ENCODE measurements at regions not wholly inside any gene's neighbourhood (a gene's known extent, or its start where the extent isn't known, plus 50 kb on each side); places are given as distances from the start of the nearest gene placed in this dataset.

DNA sequence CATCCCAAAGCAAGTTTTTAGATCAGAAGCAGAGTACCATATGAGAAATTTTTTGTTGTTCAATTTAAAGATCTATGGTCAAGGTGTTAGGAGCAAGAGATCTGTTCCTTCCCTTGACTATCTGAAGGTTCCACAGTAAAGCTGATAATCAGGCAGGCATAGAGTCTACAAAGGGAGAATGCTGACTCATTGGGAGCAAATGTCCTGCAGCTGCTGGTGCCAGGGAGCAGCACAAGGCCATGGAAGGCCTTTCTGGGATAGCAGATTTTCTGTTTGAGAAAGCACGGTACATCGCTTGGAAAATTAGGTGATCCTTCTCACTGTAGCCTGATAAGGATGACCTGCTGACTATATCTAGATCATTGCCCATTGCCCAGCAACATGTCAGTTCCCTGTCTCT lies 210.1 kb upstream of the C1orf87 start:
- TF ChIP-seq, protein P1, sequence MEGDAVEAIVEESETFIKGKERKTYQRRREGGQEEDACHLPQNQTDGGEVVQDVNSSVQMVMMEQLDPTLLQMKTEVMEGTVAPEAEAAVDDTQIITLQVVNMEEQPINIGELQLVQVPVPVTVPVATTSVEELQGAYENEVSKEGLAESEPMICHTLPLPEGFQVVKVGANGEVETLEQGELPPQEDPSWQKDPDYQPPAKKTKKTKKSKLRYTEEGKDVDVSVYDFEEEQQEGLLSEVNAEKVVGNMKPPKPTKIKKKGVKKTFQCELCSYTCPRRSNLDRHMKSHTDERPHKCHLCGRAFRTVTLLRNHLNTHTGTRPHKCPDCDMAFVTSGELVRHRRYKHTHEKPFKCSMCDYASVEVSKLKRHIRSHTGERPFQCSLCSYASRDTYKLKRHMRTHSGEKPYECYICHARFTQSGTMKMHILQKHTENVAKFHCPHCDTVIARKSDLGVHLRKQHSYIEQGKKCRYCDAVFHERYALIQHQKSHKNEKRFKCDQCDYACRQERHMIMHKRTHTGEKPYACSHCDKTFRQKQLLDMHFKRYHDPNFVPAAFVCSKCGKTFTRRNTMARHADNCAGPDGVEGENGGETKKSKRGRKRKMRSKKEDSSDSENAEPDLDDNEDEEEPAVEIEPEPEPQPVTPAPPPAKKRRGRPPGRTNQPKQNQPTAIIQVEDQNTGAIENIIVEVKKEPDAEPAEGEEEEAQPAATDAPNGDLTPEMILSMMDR (IDR thresholded peaks at IDR 0.05) = no peak
- TF ChIP-seq POLR2A (IDR thresholded peaks at IDR 0.05) = no peak
- no peaks in the 10 kb centered on the region for H3K9me3 ChIP-seq
- peaks cover 10% of the 10 kb centered on the region in 2 donors for H3K4me1 ChIP-seq
- WGBS, 2 donors = 90 to 94% methylated on average over 2 of the region's 2 CpGs
- no peak for DNase-seq
- intact Hi-C loops (cut with DNase I) = loop anchor here (10.0 kb wide), 1 partner anchor 481 kb away; no protein-coding TSS in a partner anchor
- no peak overlapping the region for H3K4me3 ChIP-seq (replicated peaks in 1 of 3)
- H3K27me3 ChIP-seq = no peaks in the 10 kb centered on the region
- no peak overlapping the region for H3K27ac ChIP-seq
- H3K36me3 ChIP-seq = no peaks in the 10 kb centered on the region

GRCh38 chr1:60281360-60281932 lies 207.9 kb upstream of the C1orf87 start:
- H3K36me3 ChIP-seq = no peaks in the 10 kb centered on the region
- H3K27me3 ChIP-seq = no peaks in the 10 kb centered on the region
- H3K4me1 ChIP-seq = peaks cover 10% of the 10 kb centered on the region in 2 donors
- no peak for TF ChIP-seq POLR2A (IDR thresholded peaks at IDR 0.05)
- TF ChIP-seq, protein P1 (IDR thresholded peaks at IDR 0.05) = peak; percentile 72 to 94 (median 88)
- H3K27ac ChIP-seq = no peak overlapping the region
- WGBS, 2 donors = 18 to 19% methylated on average over 9 of the region's 9 CpGs
- DNase-seq = peak; percentile 61 to 67
- intact Hi-C loops (cut with DNase I) = loop anchor here (10.0 kb wide), 1 partner anchor 483 kb away; no protein-coding TSS in a partner anchor
- no peak overlapping the region for H3K4me3 ChIP-seq (replicated peaks in 1 of 3)
- H3K9me3 ChIP-seq = no peaks in the 10 kb centered on the region

- Histone ChIP-seq H3K36me3 (no peaks in the 10 kb centered on the region), H3K9me3 (no peaks in the 10 kb centered on the region), H3K27me3 (no peaks in the 10 kb centered on the region), H3K27ac (no peak overlapping the region), H3K4me1 (peaks cover 10% of the 10 kb centered on the region in 2 donors), H3K4me3 (replicated peaks in 1 of 3) (no peak overlapping the region)
- intact Hi-C loops (cut with DNase I) = loop anchor here (10.0 kb wide), 1 partner anchor 484 kb away; no protein-coding TSS in a partner anchor
- TF ChIP-seq, protein P1 (IDR thresholded peaks at IDR 0.05) = no peak
- no peak for TF ChIP-seq POLR2A (IDR thresholded peaks at IDR 0.05)
- 88 to 89% methylated on average over 4 of the region's 4 CpGs for WGBS, 2 donors
- DNase-seq = no peak
Observed at GRCh38 chr1:60280819-60281218, 207.2 kb upstream of the C1orf87 start.

DNA sequence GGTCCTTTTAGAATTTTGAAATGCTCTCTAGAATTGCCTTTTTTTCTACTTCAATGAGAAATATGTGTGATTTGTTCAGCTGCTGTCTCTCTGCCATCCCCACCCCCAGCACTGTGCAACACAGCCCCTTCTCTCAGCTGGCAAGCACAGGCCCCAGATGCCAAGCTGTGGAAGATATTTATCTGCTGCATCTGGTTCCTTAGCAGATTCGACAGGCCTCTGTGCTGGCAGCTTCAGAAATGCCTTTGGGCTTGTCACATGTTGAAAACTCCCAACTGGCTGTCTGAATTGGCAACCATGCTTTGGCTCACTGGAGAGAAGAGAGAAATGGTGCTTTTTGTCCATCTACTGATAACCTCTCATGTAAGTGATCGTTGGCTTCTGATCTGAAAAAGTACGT lies 206.7 kb upstream of the C1orf87 start:
- no peaks in the 10 kb centered on the region for H3K36me3 ChIP-seq
- H3K27ac ChIP-seq = no peak overlapping the region
- H3K4me1 ChIP-seq = peaks cover 9 to 10% of the 10 kb centered on the region in 2 donors
- H3K4me3 ChIP-seq (replicated peaks in 1 of 3) = no peak overlapping the region
- WGBS, 2 donors = 46 to 67% methylated on average over 3 of the region's 3 CpGs
- H3K9me3 ChIP-seq = no peaks in the 10 kb centered on the region
- TF ChIP-seq, protein P1 (IDR thresholded peaks at IDR 0.05) = no peak
- TF ChIP-seq POLR2A (IDR thresholded peaks at IDR 0.05) = no peak
- DNase-seq = no peak
- intact Hi-C loops (cut with DNase I) = loop anchor here (10.0 kb wide), 1 partner anchor 485 kb away; no protein-coding TSS in a partner anchor
- H3K27me3 ChIP-seq = no peaks in the 10 kb centered on the region

DNA sequence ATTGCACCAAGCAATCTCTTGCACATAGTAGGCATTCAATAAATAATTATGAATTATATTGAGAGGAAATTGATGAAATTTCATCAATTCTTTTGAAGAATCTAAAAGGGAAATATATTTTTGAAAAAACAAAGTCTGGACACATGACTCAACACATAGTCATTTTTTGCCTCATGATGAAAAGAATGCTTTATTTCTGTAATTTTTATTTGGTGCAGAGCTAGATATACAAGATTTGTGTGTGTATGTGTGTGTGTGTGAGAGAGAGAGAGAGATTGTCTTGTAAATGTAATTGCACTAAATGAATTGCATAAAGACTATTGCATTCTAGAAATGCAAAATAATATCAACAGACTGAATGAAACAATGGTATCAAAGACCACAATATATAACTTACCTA lies 206.2 kb upstream of the C1orf87 start:
- H3K36me3 ChIP-seq = no peaks in the 10 kb centered on the region
- intact Hi-C loops (cut with DNase I) = loop anchor here (10.0 kb wide), 1 partner anchor 485 kb away; no protein-coding TSS in a partner anchor
- no peak overlapping the region for H3K4me3 ChIP-seq (replicated peaks in 1 of 3)
- no peak for DNase-seq
- H3K9me3 ChIP-seq = no peaks in the 10 kb centered on the region
- no peaks in the 10 kb centered on the region for H3K27me3 ChIP-seq
- H3K27ac ChIP-seq = no peak overlapping the region
- no peak for TF ChIP-seq POLR2A (IDR thresholded peaks at IDR 0.05)
- TF ChIP-seq, protein P1 (IDR thresholded peaks at IDR 0.05) = no peak
- peaks cover 4 to 5% of the 10 kb centered on the region in 2 donors for H3K4me1 ChIP-seq

Data from thyroid gland (tissue), 4 donors.